ENCODE measurements at regions not wholly inside any gene's neighbourhood (a gene's known extent, or its start where the extent isn't known, plus 50 kb on each side); places are given as distances from the start of the nearest gene placed in this dataset.

DNA sequence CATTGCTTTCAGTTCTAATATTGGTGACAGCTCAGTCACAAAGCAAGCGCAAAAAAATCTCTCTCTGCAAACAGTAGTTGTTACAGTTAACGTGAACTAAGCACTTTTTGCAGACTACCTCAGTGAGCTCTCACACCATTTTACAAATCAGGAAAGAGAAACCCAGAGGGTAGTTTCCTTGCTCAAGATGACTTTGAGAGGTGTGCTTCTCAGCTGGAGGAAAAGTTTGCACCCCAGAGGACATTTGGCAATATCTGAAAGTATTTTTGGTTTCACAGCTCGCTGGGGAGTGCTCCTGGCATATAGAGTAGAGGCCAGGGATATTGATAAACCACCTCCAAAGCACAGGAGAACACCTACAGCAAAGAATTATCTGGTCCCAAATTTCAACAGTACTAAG is 741.1 kb upstream of the EEF2KMT start:
- TF ChIP-seq, protein P1, sequence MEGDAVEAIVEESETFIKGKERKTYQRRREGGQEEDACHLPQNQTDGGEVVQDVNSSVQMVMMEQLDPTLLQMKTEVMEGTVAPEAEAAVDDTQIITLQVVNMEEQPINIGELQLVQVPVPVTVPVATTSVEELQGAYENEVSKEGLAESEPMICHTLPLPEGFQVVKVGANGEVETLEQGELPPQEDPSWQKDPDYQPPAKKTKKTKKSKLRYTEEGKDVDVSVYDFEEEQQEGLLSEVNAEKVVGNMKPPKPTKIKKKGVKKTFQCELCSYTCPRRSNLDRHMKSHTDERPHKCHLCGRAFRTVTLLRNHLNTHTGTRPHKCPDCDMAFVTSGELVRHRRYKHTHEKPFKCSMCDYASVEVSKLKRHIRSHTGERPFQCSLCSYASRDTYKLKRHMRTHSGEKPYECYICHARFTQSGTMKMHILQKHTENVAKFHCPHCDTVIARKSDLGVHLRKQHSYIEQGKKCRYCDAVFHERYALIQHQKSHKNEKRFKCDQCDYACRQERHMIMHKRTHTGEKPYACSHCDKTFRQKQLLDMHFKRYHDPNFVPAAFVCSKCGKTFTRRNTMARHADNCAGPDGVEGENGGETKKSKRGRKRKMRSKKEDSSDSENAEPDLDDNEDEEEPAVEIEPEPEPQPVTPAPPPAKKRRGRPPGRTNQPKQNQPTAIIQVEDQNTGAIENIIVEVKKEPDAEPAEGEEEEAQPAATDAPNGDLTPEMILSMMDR (IDR thresholded peaks at IDR 0.05) = no peak
- no peak for TF ChIP-seq POLR2A (IDR thresholded peaks at IDR 0.05)
